T47D (cell line): ENCODE measurements at regions not wholly inside any gene's neighbourhood (a gene's known extent, or its start where the extent isn't known, plus 50 kb on each side); places are given as distances from the start of the nearest gene placed in this dataset.

Experiments
- DNase-seq, 2 experiments: peaks; one replicate each; pipeline versions ENCODE4 v3.0.0 to v3.0.0-alpha.2; 2011 to 2012; ENCODE audit warnings: low read depth in 1 of 2, low spot score in 1 of 2
- JUND ChIP-seq: IDR thresholded peaks from 2 replicates; pipeline ENCODE4 v1.6.1; 2012; ENCODE audit warnings: low read depth
- in situ Hi-C: cut with HindIII; loops from 2 replicates; pipeline ENCODE4 v1.10.0; 2016; ENCODE audit warnings: low sequenced_read_pairs, low pct_unique_long_range_greater_than_20kb

GRCh38 chr2:145495590-145495989, 975.7 kb upstream of the ZEB2 start:
- in situ Hi-C loops: no loop called here
- no peak for DNase-seq
- no peak for TF ChIP-seq JUND

DNA sequence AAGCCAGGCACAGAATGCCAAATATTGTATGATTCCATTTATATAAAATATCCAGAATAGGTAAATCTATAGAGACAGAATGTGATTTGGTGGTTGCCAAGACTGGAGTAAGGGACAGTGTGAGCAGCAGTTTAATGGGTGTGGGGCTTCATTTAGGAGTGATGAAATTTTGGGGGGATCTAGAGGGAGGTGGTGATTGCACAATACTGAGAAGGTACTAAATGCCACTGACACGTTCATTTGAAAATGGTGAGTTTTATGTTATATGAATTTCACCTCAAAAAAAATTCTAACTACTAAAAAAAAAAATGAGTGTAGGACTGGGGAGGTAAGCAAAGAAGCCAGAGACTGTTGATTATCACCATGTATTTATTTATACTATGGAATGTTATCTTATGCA, 974.5 kb upstream of the ZEB2 start:
- TF ChIP-seq JUND: no peak
- in situ Hi-C loops: no loop called here
- no peak for DNase-seq

DNA sequence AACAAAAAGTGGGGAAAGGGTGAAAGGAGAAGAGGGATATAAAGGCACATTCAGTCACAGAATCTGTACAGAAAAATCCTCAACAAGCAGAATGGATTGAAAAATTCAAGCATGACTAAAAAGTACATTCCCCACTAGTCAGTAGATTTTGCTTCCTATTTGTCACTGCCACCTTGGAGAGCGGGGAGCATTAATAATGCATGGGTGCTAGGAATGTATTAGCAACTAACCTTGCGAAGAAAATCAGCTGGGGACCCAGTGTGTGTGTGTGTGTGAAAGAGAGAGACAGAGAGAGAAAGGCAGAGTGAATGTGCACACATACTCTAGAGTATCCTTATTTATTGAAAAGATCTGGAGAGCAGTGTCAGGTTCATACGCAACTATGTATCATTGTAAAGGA, 968.7 kb upstream of the ZEB2 start:
- in situ Hi-C loops: no loop called here
- no peak for DNase-seq
- no peak for TF ChIP-seq JUND

DNA sequence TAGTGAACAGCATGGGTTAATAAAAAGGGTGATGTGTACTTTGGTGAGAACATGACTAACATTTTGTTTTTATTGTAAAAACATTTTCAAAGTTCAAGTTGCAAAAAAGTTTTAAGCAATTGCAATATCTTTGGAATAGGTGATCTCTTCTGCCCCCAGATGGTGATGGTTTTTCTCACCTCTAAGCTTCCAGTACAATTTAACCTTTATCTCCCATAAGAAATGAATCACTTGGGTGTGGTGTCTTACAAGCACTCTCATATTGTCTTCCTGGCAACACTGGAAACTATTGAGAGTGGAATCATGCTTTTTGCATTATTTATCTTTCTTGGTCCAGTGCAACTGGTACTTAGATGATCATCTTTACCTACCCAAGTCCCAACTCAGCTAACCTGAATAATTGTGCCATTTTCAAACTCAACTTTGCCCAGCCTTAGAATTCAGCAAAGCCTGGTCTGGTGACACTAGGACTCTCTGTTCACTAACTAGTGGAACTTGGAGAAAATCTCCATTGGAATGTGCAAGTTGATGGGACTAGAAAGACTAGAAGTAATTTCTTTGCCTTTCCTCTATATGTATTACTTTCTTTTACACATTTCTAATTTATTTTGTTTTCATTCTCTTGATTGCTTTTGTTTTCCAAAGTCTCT, 964.7 kb upstream of the ZEB2 start:
- in situ Hi-C loops: no loop called here
- DNase-seq: peak in 1 of 2 experiments; percentile 12
- TF ChIP-seq JUND: no peak

DNA sequence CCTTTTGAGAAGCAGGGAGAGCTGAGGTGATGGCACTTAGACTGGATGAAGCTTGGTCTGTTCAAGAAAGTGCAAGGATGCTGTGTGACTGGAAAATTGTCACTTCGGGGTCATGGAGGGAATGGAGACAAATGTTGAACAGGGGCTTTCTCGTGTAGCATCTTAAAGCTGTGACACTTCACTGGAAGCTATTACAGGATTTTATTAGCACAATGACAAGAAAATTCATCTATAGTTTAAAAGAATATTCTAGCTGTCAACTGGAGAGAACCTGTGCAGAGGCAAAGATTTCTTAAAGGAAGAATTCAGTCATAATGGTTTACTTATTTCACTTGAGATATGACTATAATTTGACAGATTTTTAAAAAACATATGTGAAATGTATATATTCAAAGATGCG, 963.9 kb upstream of the ZEB2 start:
- in situ Hi-C loops: no loop called here
- TF ChIP-seq JUND: no peak
- no peak for DNase-seq

DNA sequence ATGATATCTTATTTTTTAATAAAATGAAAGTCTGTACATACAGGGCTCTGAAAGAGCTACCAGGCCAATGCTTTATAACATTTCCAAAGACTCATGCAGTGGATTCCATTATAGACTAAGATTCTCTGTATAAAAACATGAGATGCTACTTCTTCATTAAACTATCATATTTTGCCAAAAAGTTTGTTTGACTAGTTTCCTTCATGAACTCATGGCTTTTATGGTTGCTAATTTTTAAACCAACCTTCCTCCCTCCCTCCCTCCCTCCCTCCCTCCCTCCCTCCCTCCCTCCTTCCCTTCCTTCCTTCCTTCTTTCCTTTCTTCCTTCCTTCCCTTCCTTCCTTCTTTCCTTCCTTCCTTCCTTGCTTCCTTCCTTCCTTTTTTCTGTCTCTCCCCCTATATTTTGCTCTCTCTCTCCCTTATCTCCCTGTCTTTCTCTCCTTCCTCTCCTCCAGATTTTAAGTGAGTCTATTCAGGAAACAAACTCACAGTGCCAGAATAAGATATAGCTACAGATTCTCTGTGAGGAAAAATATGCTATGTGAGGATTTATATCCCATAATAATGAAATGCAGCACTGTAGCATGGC, 961.5 kb upstream of the ZEB2 start:
- DNase-seq: no peak
- in situ Hi-C loops: no loop called here
- no peak for TF ChIP-seq JUND

DNA sequence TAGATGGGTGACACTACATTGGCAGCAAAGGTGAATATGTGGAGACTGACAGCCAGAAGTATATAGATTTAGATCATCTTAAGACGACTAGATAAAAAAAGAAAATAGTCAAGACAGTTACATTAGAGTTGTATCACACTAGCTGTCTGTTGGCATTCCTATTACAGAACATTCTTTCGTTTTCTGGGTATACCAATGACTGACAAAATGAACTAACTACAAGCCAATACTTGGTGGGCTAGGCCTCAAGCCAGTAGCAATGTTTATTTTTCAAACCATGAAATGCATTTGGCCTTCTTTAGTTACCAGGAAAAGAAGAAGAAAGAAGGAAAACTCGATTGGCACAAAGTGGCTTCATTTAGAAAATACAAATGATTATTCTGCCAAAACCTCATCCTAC, 944.9 kb upstream of the ZEB2 start:
- in situ Hi-C loops: no loop called here
- no peak for TF ChIP-seq JUND
- no peak for DNase-seq

GRCh38 chr2:145460112-145460511, 940.2 kb upstream of the ZEB2 start:
- TF ChIP-seq JUND: no peak
- DNase-seq: no peak

DNA sequence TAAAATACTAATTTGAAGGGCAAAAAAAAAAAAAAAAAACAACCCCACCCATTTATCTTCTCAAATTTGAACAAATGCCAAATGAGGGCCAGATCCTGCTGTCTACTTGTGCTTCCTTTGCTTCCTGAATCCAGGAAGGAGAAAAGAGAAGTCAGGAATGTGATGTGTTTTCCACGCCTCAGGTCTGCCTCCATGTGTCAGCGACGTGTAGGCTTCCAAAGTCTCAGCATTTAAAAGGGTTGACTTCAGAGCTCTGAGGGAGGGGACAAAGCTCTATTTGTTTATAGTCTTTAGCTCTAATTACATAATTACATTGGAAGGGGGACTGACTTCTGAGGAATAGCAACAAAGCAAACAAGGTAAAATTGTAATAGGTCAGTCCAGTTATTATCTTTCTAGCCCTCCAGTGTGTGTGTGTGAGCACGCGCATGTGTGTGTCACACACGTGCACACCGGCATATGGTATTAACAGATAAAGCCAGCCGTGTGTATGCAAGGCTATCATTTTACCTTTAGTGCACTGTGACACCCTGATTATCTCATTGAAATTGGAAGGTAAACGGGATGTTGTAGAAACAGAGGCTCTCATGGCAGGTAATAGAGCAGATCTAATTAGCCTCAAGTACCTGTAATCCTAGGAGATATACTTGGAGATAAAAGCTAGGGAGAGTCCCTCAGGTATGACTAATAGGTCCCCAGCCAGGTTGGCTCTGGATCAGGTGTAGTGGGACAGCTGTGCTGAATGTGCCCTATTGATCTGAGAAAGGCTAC, 911.4 kb upstream of the ZEB2 start:
- DNase-seq: peak in 1 of 2 experiments; percentile 51
- in situ Hi-C loops: no loop called here
- TF ChIP-seq JUND: no peak

More at GRCh38 chr2:145460112-145460511, 940.2 kb upstream of the ZEB2 start:
- in situ Hi-C loops: no loop called here

DNA sequence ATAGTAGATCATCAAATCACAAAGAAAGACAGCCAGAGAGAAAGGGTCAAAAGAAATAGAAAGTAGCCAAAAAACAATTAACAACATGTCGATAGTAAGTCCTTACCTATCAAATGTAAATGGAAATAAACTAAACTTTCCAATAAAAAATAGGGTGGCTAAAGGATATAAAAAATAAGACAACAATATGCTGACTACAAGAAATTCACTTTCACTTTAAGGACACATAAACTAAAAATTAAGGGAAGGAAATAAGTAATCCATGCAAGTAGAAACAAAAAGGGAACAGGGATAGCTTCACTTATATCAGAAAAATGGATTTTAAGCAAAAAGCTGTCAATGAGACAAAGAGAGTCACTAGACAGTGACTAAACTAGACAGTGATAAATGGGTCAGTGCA, 903.9 kb upstream of the ZEB2 start:
- DNase-seq: no peak
- TF ChIP-seq JUND: no peak
- in situ Hi-C loops: no loop called here

DNA sequence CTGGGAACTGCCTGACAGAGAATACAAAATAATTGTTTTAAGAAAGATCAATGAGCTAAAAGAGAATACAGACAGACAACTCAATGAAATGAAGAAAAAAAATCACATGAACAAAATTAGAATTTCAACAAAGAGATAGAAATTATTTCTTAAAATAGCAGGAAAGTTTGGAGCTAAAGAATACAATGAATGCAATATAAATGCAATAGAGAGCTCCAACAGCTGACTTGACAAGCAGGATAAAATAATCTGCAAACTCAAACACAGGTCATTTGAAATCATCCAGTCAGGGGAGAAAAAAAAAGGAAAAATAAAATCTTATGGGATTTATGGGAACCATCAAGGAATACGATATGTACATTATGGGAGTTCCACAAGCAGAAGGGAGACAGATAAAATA, 902.7 kb upstream of the ZEB2 start:
- no peak for DNase-seq
- TF ChIP-seq JUND: no peak
- in situ Hi-C loops: no loop called here

DNA sequence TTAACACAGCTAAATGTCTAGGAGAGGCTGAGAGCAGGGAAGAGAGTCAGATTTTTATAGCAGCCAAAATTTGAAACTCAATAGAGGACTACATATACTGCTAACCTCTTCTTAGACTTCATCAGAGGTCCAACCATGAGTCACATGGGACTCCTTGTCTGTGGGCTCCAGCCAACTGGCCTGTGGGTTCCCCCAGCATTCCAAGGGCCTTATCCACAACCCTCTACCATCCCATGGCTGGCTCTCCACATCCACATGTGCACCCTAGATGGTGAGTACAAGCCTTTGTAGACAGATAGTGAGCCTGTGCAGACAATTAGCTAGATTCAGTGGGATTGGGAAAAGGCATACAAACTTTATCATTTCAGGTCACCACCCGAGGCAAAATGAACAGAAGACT, 901.9 kb upstream of the ZEB2 start:
- no peak for TF ChIP-seq JUND
- in situ Hi-C loops: no loop called here
- no peak for DNase-seq

- TF ChIP-seq JUND: no peak
- DNase-seq: no peak
- in situ Hi-C loops: no loop called here
Observed at GRCh38 chr2:145416640-145417039, 896.7 kb upstream of the ZEB2 start.
